ENCODE measurements at regions not wholly inside any gene's neighbourhood (a gene's known extent, or its start where the extent isn't known, plus 50 kb on each side); places are given as distances from the start of the nearest gene placed in this dataset.

DNA sequence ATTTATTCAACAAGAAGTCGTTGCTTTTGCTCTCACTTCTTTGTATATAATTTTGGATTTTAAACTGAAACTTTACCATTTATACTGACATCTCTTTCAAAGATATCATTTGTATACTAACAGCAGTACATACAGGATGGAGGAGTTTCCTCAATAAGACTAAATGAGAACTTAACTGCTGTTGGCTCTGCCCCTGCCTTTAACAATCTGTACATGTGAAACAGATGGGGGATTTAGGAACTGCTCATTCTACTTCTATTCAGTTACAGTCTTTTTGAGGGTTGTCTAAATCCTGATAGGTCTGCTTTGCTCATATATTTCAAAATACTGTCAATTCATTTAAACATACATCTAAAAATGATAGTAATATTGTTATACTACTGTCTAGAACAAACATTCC lies 663.2 kb downstream of the ADGRL2 start:
- TF ChIP-seq POLR2AphosphoS5 (IDR thresholded peaks at IDR 0.05; ENCODE audit: low read depth, low read length) (no peak), POLR2A (IDR thresholded peaks at IDR 0.05; ENCODE audit: low read depth, low read length) (no peak)
